ENCODE measurements at regions not wholly inside any gene's neighbourhood (a gene's known extent, or its start where the extent isn't known, plus 50 kb on each side); places are given as distances from the start of the nearest gene placed in this dataset.

- Histone ChIP-seq H3K27me3 (peaks cover 0 to 82% (median 0%) of the 10 kb centered on the region in 4 donors), H3K9me3 (no peaks in the 10 kb centered on the region), H3K36me3 (no peaks in the 10 kb centered on the region), H3K4me3 (no peak overlapping the region), H3K4me1 (no peaks in the 10 kb centered on the region), H3K27ac (no peak overlapping the region)
- WGBS, 2 donors, result 63 to 70% methylated on average over 13 to 15 of the region's 22 CpGs
- TF ChIP-seq CTCF (IDR thresholded peaks at IDR 0.05) (no peak), POLR2A (IDR thresholded peaks at IDR 0.05) (no peak)
- no peak for DNase-seq
- intact Hi-C loops (cut with DNase I), result no loop called here
Measured at GRCh38 chr11:64490562-64491216, 65.1 kb upstream of the SLC22A11 start.

- TF ChIP-seq POLR2A (IDR thresholded peaks at IDR 0.05) (no peak), CTCF (IDR thresholded peaks at IDR 0.05) (no peak)
- no peak overlapping the region for H3K27ac ChIP-seq
- DNase-seq, result no peak
- H3K9me3 ChIP-seq, result no peaks in the 10 kb centered on the region
- peaks cover 0 to 79% (median 0%) of the 10 kb centered on the region in 4 donors for H3K27me3 ChIP-seq
- no peaks in the 10 kb centered on the region for H3K36me3 ChIP-seq
- no peak overlapping the region for H3K4me3 ChIP-seq
- no peaks in the 10 kb centered on the region for H3K4me1 ChIP-seq
- WGBS, 2 donors, result 35 to 41% methylated on average over 1 of the region's 1 CpG
- intact Hi-C loops (cut with DNase I), result no loop called here
Measured at GRCh38 chr11:64492561-64492960, 63.2 kb upstream of the SLC22A11 start.

GRCh38 chr11:64498136-64498535, 57.6 kb upstream of the SLC22A11 start:
- H3K36me3 ChIP-seq, result no peaks in the 10 kb centered on the region
- TF ChIP-seq POLR2A (IDR thresholded peaks at IDR 0.05), result no peak
- no peak for TF ChIP-seq CTCF (IDR thresholded peaks at IDR 0.05)
- no peak for DNase-seq
- intact Hi-C loops (cut with DNase I), result no loop called here
- H3K27me3 ChIP-seq, result peaks cover 0 to 69% (median 0%) of the 10 kb centered on the region in 4 donors
- H3K4me1 ChIP-seq, result no peaks in the 10 kb centered on the region
- no peaks in the 10 kb centered on the region for H3K9me3 ChIP-seq
- H3K27ac ChIP-seq, result no peak overlapping the region
- H3K4me3 ChIP-seq, result no peak overlapping the region
- 45 to 62% methylated on average over 4 of the region's 4 CpGs for WGBS, 2 donors

- H3K27ac ChIP-seq, result no peak overlapping the region
- H3K9me3 ChIP-seq, result no peaks in the 10 kb centered on the region
- H3K36me3 ChIP-seq, result no peaks in the 10 kb centered on the region
- no peak overlapping the region for H3K4me3 ChIP-seq
- intact Hi-C loops (cut with DNase I), result no loop called here
- H3K4me1 ChIP-seq, result no peaks in the 10 kb centered on the region
- H3K27me3 ChIP-seq, result peaks cover 0 to 77% (median 0%) of the 10 kb centered on the region in 4 donors
- WGBS, 2 donors, result 54 to 59% methylated on average over 13 to 16 of the region's 16 CpGs
- DNase-seq, result no peak
- TF ChIP-seq POLR2A (IDR thresholded peaks at IDR 0.05) (no peak), CTCF (IDR thresholded peaks at IDR 0.05) (no peak)
Measured at GRCh38 chr11:64499261-64500004, 56.3 kb upstream of the SLC22A11 start.

Measured in esophagus squamous epithelium (tissue), 5 donors.